AG08396 (cell line): ENCODE measurements at regions not wholly inside any gene's neighbourhood (a gene's known extent, or its start where the extent isn't known, plus 50 kb on each side); places are given as distances from the start of the nearest gene placed in this dataset.
"Not testable (repeated sequence)": the region's sequence is repeated elsewhere in the genome, so short reads cannot be mapped to it uniquely, and the experiment has no call there.

Experiments used
- DNase-seq: peaks from one replicate; pipeline ENCODE4 v3.0.0; 2012; ENCODE audit warnings: low spot score, mixed read lengths

DNA sequence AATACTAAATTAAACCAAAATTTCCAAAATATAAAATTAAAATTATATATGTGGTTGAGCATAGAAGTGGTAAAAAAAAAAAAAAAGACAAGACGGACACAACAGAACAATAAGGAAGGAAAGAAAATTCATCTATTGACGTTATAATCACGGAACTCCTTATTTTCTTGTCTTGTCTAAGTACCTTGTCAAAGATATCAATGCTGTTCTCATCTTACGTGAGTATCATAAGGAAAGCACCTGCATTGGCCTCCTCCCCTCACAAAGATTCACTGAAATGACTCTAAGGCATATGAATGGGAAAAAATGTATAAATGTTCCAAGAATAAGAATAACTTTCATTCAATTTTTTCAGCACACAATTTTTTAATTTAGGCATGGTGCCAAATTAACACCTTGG is 135.4 kb downstream of the PPP1R3A start:
- no peak for DNase-seq

- DNase-seq, result no peak
These were observed 143.0 kb downstream of the PPP1R3A start for GRCh38 chr7:113775804-113776203.

DNA sequence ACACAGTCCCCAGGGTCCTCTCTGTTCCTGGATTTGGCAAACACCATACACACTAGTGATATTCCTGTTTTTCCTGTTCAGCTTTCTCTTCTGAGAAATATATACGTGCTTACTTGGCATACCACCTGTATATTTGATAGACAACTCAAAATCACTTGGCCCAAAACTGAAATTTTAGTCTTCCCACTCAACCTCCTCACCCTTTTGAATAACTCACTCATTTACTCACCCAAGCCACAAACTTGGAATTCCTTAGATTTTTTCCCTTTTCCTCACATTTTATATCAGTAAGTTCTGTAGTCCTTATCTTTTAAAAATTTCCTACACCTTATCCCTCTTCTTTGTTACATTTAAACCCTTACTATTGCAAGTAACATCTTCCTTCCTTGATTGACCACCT is 143.4 kb downstream of the PPP1R3A start:
- DNase-seq, result no peak

DNA sequence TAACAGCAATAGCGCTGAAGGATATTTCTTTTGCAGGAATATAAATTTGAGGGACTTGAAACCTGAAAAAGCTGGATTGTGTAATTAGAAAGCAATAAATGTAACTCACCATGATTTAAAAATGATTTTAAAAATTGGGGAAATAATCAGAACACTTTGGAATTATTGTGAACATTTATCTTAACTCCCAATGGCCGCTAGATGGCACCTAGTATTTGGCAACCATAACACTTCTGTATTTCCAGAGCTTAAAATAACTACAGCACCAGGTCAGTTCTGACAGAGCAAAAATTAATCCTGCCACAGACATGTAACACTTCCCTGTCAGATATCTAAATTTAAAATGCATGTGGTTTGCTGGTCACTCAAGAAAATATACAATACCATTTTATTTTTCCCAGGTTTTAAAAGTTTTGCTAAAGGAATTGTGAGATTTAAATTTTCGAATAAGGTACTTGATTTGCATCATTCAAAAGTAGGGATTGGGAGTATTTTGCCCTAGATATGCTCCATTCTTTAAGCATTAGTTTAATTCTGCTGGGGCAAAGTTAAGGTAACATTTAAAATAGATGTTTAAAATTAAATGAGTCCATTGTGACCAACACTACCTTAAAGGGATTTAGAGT is 144.5 kb downstream of the PPP1R3A start:
- peak; percentile 8 for DNase-seq

DNA sequence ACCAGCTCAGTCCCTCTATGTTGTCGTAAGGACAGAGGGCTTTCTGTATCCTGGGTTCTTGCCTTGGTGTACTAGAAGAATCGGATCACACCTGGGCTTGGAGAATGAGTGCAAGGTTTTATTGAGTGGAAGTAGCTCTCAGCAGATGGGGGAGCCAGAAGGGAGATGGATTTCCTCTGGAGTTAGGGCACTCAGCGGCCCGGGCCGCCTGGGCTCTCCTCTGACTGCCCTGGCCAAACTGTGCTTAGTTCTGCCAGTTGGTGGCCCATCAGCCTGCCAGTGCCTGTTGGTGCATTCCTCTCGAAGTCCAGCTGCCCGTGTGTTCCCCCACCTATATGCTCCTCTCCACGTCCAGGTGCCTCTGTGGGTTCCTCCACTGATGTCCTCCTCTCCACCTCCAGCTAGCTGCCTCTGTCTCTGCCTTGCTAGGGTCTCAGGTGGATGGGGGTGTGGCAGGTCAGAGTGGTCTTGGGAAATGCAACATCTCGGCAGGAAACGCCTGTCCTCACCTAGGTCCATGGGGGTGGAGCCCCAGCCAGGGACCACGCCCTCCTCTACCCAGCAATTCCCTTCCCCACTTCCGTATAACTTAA is 148.6 kb downstream of the PPP1R3A start:
- no peak for DNase-seq

DNA sequence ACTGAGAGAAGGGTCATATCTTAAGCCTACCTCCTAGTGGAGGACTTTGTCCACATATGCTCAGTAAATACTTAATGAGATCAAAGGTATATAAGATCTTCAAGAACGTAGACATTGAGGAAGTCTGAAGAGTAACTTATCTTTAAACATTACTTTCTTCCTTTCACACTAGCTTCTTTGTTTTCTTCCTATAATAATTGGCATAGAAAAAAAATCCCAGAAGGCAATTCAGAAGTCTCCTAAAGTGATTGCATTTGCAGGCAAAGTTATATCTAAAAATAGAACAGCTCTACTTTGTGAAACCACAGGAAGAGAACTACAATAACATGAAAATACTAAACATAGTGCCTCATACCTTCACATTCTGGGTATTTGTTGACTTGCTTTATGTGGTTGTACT is 150.4 kb downstream of the PPP1R3A start:
- no peak for DNase-seq

- DNase-seq, result no peak
These were observed 154.3 kb downstream of the PPP1R3A start for GRCh38 chr7:113764401-113765035.

- no peak for DNase-seq
These were observed 155.6 kb downstream of the PPP1R3A start for GRCh38 chr7:113763226-113763625.

DNA sequence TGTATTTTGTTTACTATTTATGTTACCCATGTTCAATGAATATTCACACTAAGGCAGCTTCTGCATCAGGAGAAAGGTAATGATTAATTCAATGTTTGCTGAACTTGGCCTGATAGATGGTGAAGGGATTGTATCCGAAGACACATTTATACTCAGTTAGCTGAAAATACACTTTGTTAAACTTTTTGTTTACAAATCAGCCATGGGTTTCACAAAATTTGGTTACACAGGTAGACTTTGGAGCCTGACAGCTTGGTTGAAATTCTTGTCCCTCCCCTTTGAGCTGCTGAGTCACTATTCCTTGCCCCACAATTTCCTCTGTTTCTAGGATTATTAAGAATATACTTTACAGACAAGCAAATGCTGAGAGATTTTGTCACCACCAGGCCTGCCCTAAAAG is 162.6 kb downstream of the PPP1R3A start:
- no peak for DNase-seq

- DNase-seq, result no peak
These were observed 166.1 kb downstream of the PPP1R3A start for GRCh38 chr7:113752689-113753088.

DNA sequence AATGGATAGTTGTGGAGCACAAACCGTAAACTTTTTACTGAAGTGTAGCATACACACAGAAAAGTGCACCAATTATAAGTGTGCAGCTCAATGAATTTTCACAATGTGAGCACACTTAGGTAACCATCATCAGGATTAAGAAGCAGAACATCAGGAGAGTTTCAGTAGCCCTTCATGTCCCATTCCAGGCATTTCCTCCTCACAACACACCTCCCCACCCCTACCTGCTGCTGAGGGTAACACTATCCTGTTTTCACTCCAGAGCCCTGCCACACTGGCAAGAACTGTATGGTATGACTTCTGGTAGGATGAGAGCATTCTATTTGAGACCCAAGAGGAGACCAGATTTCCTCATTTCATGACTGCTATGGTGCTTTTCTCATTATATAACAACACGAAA is 166.5 kb downstream of the PPP1R3A start:
- no peak for DNase-seq

- DNase-seq, result no peak
These were observed 167.3 kb downstream of the PPP1R3A start for GRCh38 chr7:113751547-113751946.

DNA sequence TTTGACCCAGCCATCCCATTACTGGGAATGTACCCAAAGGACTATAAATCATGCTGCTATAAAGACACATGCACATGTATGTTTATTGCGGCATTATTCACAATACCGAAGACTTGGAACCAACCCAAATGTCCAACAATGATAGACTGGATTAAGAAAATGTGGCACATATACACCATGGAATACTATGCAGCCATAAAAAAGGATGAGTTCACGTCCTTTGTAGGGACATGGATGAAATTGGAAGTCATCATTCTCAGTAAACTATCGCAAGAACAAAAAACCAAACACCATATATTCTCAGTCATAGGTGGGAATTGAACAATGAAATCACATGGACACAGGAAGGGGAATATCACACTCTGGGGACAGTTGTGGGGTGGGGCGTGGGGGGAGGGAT is 170.4 kb downstream of the PPP1R3A start:
- DNase-seq, result not testable (repeated sequence)

- not testable (repeated sequence) for DNase-seq
These were observed 175.8 kb downstream of the PPP1R3A start for GRCh38 chr7:113742946-113743431.

DNA sequence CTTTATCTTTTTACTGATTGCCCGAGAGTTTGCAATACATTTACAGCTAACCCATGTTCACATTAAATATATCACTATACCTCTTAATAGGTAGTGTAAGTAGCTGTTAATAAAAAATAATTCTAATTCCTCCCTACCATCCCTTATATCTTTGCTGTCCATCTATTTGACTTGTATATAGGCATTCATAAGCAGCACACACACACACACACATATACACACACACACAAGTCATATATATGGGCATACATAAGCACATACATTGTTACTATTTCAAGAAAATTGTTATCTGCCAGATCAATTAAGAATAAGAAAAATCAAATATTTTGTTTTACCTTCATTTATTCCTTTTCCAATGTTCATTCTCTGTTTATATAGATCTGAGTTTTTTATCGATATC is 176.4 kb downstream of the PPP1R3A start:
- DNase-seq, result no peak

DNA sequence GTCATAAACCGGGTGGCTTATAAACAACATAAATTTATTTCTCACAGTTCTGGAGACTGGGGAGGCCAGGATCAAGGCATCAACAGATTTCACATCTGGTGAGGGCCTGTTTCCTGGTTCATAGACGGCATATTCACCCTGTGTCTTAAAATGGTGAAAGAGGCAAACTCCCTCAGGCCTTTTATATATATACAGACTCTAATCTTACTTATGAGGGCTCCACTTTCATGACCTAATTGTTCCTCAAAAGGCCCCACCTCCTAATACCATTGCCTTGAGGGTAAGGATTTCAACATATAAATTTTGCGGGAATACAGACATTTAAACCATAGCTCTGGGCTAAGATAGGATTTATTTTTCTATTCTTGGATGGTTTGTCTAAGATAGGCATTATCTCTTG is 187.2 kb downstream of the PPP1R3A start:
- DNase-seq, result no peak

- peak; percentile 16 for DNase-seq
These were observed 188.4 kb downstream of the PPP1R3A start for GRCh38 chr7:113730309-113730955.

GRCh38 chr7:113727486-113727885 is 191.3 kb downstream of the PPP1R3A start:
- DNase-seq, result no peak

GRCh38 chr7:113722006-113722405 is 196.8 kb downstream of the PPP1R3A start:
- DNase-seq, result no peak

GRCh38 chr7:113717739-113718138 is 201.1 kb downstream of the PPP1R3A start:
- no peak for DNase-seq

- no peak for DNase-seq
These were observed 202.6 kb downstream of the PPP1R3A start for GRCh38 chr7:113715981-113716856.

- DNase-seq, result no peak
These were observed 203.5 kb downstream of the PPP1R3A start for GRCh38 chr7:113715262-113715661.
